ENCODE measurements at regions not wholly inside any gene's neighbourhood (a gene's known extent, or its start where the extent isn't known, plus 50 kb on each side); places are given as distances from the start of the nearest gene placed in this dataset.

DNA sequence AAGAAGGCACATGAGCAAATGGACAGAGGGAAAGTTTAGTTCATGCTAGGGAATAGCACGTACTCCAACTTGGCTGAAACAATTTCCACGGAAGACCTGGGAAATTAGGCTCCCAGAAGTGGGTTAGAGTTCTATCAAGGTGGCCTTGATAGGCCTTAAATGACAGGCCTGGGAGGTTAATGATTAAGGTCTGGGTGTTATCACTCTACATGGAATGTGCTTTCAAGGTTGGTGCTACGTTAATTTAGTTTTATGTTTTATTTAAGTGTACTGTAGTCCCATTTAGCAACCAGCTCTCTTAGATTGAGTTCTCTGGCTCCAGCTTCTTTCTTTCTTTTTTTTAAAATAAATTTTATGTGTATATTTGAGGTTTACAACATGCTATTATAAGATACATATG is 121.4 kb upstream of the MEF2C start:
- DNase-seq (ENCODE audit: extremely low read depth in 1 of 11, low read depth in 9 of 11, low spot score in 4 of 11): no peak

DNA sequence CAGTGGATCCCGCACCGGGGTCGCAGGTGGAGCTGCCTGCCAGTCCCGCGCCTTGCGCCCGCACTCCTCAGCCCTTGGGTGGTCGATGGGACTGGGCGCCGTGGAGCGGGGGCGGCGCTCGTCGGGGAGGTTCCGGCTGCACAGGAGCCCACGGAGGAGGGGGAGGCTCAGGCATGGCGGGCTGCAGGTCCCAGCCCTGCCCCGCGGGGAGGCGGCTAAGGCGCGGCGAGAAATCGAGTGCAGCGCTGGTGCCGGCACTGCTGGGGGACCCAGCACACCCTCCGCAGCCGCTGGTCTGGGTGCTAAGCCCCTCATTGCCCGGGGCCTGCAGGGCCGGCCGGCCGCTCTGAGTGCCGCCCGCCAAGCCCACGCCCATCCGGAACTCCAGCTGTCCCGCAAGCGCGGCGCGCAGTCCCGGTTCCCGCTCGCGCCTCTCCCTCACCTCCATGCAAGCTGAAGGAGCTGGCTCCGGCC is 120.6 kb upstream of the MEF2C start:
- DNase-seq (ENCODE audit: extremely low read depth in 1 of 11, low read depth in 9 of 11, low spot score in 4 of 11): no peak

DNA sequence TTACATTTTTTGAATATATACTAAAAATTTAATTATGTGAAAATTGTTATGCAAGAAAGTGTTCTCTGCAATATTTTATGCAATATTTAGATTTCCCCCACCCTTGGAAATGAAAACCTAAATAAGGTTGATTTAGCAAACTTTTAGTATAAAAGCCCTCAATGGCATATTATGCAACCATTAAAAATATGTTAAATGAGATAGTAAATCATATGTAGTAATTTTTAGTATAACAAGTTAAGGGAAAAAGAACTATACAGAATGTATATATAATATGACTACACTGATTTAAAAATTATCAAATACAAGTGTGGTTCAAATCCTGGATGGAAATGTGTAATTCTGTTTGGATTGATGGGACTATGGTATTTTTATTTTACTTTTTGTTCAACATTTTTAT is 116.9 kb upstream of the MEF2C start:
- DNase-seq (ENCODE audit: extremely low read depth in 1 of 11, low read depth in 9 of 11, low spot score in 4 of 11): no peak

DNA sequence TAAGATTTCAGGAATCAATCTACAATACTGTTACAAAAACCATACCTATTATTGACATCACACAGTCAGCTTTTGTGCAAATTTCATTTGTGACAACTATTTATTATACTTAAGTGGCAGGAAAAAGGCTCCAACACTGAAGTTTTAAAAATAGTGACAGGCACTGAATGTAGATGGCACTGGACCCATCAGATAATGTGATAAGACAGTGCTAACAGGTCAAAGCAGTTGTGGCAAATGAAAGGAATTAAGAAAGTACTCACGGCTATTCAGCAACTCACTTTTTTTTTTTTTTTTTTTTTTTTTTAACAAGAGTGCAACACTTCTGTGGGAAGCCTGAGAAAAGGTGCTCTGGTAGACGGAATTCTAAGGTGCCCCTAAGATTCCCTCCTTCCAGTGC is 115.0 kb upstream of the MEF2C start:
- DNase-seq (ENCODE audit: extremely low read depth in 1 of 11, low read depth in 9 of 11, low spot score in 4 of 11): no peak

DNA sequence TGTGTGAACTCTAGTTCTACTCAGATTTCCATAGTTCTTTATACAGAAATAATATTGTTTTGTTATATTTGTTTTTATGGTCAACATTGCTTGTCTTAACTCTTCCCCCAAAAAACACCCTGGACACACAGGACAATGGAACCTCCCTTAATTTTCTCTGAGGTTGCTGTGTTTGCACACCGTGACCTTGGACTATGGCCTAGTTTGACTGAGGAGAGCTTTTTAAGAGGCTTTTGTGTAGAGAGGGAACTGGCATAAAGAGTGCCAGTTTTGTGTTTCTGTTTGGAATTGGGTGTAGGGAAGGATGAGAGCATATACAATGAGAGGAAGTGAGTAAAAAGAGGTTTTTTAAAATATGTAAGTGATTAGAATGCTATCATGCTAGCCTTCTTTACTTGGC is 101.1 kb upstream of the MEF2C start:
- no peak for DNase-seq (ENCODE audit: extremely low read depth in 1 of 11, low read depth in 9 of 11, low spot score in 4 of 11)

DNA sequence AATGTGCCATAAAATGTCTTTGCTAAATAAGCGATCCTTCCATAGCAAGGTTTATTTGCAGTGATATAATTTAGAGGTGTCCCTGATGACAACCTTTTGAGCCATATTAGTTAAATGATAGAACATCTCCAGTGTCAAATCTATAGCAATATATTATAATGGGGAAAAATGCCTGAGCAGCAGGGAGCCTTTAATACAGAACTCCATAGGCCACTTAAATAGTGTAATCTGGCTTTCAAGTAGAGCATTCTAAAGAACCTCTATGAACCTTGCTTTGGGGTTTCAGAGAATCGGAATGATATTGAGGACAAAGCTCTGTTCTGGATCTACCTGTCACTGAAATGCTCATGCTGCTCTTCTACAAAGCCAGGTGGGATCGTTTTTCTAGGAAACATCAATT is 96.7 kb upstream of the MEF2C start:
- DNase-seq (ENCODE audit: extremely low read depth in 1 of 11, low read depth in 9 of 11, low spot score in 4 of 11): no peak

DNA sequence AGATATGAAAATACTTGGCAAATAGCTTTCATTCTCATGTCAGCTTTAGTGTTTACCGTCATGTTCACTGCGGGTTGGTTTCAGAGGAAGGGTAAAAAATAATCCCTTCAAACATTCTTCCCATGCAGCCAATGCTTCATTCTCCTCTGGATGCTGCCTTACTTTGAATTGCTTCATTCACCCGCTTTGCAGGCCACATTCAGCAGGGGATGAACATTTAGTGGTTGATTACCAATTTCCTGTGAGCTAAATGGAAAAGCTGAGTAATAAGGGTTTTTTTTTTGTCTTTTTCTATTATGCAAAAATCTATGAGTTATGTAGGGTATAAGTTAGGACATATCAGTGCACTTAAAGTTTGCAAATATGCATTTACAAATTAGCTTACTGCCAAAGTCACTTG is 96.3 kb upstream of the MEF2C start:
- no peak for DNase-seq (ENCODE audit: extremely low read depth in 1 of 11, low read depth in 9 of 11, low spot score in 4 of 11)

DNA sequence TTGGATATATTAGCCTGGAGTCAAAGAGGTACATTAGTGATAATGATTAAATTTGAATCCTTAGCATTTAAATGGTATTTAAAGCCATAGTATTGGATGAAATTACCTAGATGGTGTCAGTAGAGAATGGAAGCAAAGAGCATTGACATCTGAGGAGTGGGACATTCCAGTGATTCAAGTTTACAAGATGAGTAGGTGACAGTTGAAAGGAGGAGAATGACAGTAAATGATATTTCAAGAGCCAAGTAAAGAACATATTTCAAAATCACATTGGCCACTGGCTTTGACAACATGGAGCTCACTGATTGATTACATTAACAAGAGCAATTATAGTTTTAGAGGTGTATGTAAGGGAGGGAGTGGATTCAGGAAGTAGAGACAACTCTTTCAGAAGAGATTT is 93.9 kb upstream of the MEF2C start:
- no peak for DNase-seq (ENCODE audit: extremely low read depth in 1 of 11, low read depth in 9 of 11, low spot score in 4 of 11)

DNA sequence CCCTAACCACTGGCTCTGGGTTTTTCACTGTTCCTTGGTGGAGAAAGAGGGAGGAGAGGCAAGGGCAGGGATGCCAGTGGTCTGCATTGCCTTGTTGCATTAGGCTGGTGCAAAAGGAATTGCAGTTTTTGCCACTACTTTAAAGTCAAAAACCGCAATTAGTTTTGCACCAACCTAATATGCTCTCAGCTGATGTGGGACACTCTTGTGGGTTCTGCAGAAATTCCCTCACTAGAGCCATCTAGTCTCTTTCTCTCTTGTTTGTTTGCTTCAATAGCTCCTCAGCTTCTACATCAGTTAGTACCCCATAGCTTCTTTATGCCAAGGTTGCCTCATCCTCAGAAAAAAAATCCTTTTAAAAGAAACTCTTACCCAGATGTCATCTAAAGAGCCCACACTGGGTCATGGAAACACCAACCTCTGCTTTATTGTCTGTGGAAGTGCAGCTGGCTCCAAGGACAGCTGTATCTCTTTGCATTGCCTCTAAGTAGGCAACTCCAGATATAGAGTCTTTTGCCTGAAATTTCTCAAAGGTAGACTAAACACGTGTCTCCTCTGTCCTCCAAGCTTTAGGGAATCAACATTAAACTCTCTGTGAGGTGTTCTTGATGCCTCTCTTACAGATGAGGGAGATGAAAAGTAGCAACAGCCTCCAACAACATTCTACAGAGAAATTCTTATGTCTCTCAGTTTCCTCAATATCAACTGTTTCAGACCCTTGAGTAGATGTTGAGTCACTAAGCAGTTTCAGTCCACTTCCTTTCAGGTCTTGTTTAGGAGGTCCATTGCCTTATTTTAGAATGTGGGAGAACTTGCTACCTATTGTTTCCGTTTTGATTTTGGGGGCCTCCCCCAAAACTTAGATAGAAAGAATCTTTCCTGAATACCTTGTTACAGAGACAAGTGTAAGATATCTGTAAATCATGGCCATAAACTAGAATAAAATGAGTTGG is 84.9 kb upstream of the MEF2C start:
- no peak for DNase-seq (ENCODE audit: extremely low read depth in 1 of 11, low read depth in 9 of 11, low spot score in 4 of 11)

DNA sequence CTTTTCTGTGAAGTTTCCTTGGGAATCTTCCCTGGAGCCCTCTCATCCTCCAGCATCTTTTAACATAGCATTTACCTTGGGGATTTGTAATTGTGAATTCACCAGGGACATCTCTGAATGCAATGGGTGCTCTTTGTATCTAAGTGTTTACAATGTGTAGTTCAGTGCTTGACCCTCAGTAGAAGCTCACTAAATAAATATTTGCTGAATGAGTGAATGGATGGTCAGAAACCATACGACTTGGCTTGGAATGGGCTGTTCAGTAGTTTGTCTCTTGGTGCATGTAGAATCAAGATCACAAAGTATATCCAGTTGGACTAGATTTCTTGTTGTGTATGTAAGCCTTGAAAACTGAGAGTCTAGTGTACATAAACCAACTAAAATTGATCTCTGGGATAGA is 81.8 kb upstream of the MEF2C start:
- DNase-seq (ENCODE audit: extremely low read depth in 1 of 11, low read depth in 9 of 11, low spot score in 4 of 11): no peak

DNA sequence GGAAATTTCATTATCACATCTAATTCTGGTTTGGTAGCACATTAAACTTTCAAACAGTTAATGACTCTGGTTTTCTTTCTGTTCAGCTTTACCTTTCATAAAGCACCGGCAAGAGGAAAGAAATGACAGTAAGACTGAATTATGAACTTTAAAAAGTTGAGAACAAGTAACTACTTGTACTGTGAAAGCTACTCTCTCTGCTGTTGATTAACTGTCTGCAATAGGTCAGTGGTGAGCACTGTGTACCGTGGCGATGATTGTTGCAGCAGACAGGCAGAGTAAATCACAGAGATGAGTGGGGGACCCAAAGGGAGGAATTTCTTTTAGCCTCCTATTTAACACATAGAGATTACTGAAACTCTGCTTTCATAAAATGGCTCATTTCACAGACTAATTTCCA is 74.0 kb upstream of the MEF2C start:
- DNase-seq (ENCODE audit: extremely low read depth in 1 of 11, low read depth in 9 of 11, low spot score in 4 of 11): no peak

DNA sequence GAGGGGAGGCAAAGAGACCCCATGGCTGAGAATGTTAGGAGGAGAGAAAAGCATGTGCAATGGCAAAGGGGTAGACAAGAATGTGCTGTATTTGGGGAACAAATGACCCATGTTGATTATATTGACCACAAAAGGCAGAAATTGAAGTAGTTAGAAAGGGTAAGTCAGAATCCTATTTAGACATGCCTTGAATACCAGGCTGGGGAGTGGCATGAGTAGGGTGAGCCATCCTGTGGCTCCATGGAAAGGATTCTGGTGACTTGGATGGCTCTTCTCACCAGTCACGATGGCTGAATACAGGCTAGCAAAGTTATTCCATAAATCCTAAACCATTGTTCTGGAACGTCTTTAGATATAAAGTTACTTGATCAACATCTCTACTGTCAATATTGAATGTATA is 73.4 kb upstream of the MEF2C start:
- DNase-seq (ENCODE audit: extremely low read depth in 1 of 11, low read depth in 9 of 11, low spot score in 4 of 11): no peak

DNA sequence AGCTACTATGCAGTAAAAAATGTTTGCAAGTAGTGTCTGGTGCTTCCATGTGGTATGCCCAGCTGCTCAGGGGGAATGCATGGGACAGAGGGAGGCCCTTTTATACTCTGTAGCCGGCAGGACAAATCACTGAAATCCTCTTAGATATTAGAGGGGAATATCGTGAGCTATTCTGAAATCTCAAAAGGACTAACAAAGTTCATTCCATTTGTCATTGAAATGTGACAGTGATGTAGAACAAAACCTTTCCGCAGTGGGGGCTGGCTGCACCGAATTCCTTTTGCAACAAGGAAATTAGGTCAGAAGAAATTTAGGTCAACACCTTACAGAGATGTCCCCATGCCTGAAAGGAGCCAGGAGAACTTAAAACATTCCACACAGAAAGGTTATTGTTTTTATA is 72.4 kb upstream of the MEF2C start:
- DNase-seq (ENCODE audit: extremely low read depth in 1 of 11, low read depth in 9 of 11, low spot score in 4 of 11): no peak

DNA sequence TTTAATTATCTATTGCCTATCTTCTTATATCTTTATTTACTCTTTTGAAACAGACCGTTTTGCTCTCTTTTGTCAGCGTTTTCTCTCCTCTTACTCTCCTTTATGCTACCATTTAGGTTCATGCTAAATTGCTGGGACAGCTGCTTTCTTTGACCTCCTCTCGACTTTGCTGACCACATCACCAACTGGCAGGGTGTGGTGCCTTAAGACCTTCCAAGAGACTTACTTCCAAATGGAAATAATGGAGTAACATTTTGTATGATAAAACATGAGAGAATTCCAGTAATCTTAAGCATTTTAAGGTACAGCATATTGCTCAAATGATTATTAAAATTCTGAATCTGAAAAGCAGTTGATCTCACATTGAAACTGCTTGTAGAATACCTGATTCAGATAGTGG is 71.5 kb upstream of the MEF2C start:
- no peak for DNase-seq (ENCODE audit: extremely low read depth in 1 of 11, low read depth in 9 of 11, low spot score in 4 of 11)

DNA sequence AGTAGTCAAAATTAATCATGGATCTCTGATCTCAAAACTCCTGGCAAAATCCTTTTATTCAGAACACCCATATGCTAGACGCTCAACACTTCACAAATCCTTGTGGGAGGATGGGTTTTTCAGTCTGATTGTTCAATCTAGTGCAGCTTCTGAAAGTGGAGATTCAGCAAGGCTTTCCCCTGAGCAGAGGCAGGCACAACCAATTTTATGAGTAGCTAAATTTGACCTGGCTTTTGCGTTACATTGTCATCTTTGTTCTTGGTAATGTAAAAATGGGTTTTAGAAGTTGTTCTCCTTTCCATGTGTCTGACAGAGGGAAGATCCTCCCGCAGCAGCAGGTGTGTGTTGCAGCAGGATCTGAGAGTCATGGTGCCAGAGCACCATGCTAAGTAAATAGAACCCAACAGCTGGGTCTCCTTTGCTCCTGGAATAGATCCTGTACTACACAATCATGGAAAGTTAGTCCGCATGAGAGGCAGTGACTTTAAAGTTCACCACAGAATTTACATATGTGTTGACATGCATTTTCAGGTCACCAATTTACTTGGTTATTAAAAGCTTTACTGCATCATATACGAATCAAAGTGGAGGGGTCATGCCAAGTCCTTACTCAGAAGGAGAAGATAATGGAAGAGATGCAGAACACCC is 70.1 kb upstream of the MEF2C start:
- DNase-seq (ENCODE audit: extremely low read depth in 1 of 11, low read depth in 9 of 11, low spot score in 4 of 11): no peak

DNA sequence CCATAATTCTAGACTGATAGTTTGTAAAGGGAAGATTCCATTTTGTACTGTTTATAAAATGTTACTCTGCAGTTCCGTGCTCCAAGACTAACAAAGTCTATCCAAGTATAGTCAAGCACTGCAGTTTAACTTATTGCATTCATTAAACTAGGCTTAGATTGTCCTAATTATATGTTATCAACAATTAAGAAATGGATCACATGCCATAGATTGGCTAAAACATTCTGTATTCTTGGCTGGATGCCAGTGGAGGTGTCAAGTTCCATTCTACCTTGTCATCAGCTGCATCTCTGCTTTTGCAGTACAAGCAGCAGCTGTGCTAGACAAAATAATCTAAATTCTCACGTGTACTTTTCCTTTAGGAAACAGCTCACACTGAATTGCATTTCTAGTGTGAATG is 69.4 kb upstream of the MEF2C start:
- peak in 6 of 11 donors; percentile 21 to 40 (median 37) for DNase-seq (ENCODE audit: extremely low read depth in 1 of 11, low read depth in 9 of 11, low spot score in 4 of 11)

DNA sequence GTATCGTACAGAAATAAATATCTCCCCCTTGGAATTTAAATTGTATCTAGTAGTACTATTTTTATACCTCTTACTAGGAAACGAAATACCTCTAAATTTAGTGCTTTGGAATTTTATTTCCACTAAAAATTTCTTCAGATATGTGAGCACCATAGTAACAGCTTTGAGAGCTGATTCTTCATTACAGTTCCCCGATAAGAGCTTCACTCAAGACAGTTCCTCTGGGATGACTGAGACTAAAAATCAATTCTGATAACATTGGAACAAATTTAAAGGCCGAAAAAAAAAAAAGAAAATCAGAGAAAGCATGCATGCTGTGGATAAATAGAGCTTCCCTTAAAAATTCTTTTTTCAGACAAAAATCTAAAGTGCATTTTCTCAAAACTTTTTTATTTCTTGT is 68.5 kb upstream of the MEF2C start:
- no peak for DNase-seq (ENCODE audit: extremely low read depth in 1 of 11, low read depth in 9 of 11, low spot score in 4 of 11)

DNA sequence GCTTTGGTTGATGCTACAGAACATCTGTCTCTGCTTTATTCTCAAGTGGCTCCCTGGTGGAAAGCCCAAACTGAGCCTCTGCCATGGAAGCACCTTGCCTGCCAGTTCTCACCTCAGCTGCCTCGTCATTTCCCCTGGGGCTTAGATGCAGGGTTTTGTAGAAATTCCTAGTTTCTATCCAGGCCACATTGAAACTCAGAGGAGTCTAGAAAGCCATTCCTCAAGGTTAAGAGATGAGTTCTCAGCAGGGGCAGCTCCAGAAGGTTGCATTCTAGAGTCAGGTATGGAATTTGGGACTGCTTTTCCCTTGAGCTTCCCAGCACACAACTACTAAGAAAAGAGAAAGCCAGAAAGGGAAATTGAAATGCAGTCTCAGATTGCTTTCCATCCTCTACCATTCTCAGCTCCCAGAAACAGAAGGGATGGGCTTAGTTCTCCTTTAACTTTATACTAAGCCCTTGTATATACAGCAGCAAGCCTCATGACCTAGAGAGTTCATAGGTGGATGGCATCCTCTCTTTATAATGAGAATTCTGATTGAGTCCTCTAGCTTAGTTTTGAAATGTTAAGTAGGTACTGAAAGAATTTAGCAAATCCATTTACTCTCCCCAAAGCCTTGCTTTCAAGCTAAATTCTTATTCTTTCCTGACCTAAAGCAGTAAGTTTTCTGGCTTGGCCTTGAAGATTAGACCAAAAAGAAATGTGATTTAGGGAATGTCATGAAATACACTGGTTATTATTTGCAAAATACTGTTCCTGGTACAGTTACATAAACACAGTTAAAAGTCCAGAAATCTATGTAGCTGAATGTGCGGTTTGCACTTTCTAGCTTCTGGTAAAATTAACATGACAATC is 66.0 kb upstream of the MEF2C start:
- DNase-seq (ENCODE audit: extremely low read depth in 1 of 11, low read depth in 9 of 11, low spot score in 4 of 11): no peak

DNA sequence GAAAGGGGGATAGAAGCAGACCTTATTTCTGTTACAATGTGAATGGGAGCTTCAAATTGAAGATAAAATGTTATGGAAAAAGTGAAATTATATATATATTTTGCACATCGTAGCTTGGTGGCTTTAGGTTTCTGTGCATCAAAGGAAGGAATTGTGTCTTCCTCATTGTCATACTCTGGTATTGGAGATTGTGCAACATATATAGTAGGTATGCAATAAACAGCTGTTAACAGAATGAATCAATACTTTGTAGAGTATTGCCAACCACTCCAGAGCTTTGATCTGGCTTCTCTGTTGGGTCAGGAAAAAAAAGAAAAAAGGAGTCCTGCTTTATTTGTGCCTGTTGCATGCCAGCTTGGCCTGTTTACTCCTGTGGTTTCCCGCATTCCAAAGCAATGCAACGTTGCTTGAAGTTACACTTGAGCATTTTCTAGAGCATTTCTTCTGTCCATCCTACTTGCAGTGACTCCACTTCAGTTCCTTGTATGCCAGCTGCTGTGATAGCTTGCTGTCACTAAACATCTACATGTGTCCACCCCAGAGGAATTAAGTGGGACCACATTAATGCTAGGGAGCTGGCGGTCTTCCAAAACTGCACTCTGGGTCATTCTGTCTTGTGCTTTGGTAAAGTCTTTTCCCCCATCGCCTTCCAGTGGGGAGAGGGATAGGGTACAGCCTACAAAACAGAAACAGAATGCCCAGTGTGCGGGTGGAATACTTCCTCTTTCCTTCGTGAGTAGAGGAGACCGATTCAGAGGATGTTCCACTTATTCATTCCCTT is 62.0 kb upstream of the MEF2C start:
- no peak for DNase-seq (ENCODE audit: extremely low read depth in 1 of 11, low read depth in 9 of 11, low spot score in 4 of 11)

All from renal cortex interstitium (tissue), 11 donors.